Stimulated activated CD4-positive, alpha-beta T cell treated with anti-CD3 and anti-CD28 coated beads, Interleukin-12 subunit alpha, Interleukin-12 subunit beta, amount 100 ng/mL, for 24 hours (primary cell): ENCODE measurements at regions not wholly inside any gene's neighbourhood (a gene's known extent, or its start where the extent isn't known, plus 50 kb on each side); places are given as distances from the start of the nearest gene placed in this dataset.
"Not testable (repeated sequence)": the region's sequence is repeated elsewhere in the genome, so short reads cannot be mapped to it uniquely, and the experiment has no call there.

Experiments used
- DNase-seq, 2 experiments: peaks; one replicate each; pipeline ENCODE4 v3.0.0-alpha.2; 2020; ENCODE audit warnings: low read depth in 2 of 2

- DNase-seq, result no peak
These were observed 86.3 kb downstream of the GYPE start for GRCh38 chr4:143819029-143819428.

- DNase-seq, result not testable (repeated sequence)
These were observed 87.5 kb downstream of the GYPE start for GRCh38 chr4:143817866-143818265.

- not testable (repeated sequence) for DNase-seq
These were observed 90.0 kb downstream of the GYPE start for GRCh38 chr4:143815375-143815774.

GRCh38 chr4:143813431-143814154 lies 91.8 kb downstream of the GYPE start:
- not testable (repeated sequence) for DNase-seq

GRCh38 chr4:143791693-143792092 lies 91.2 kb upstream of the FREM3 start:
- not testable (repeated sequence) for DNase-seq

GRCh38 chr4:143790425-143790824 lies 90.0 kb upstream of the FREM3 start:
- not testable (repeated sequence) for DNase-seq

- DNase-seq, result not testable (repeated sequence)
These were observed 89.1 kb upstream of the FREM3 start for GRCh38 chr4:143789618-143790017.

GRCh38 chr4:143784567-143784966 lies 84.1 kb upstream of the FREM3 start:
- DNase-seq, result no peak

- no peak for DNase-seq
These were observed 82.0 kb upstream of the FREM3 start for GRCh38 chr4:143782521-143782920.

- peak; percentile 6 to 38 for DNase-seq
These were observed 73.8 kb upstream of the FREM3 start for GRCh38 chr4:143773998-143774895.

GRCh38 chr4:143771269-143771668 lies 70.8 kb upstream of the FREM3 start:
- DNase-seq, result no peak

GRCh38 chr4:143768007-143768591 lies 67.6 kb upstream of the FREM3 start:
- no peak for DNase-seq

- DNase-seq, result no peak
These were observed 63.1 kb upstream of the FREM3 start for GRCh38 chr4:143763587-143763986.

- DNase-seq, result no peak
These were observed 62.0 kb upstream of the FREM3 start for GRCh38 chr4:143762511-143762910.
